ENCODE measurements at regions not wholly inside any gene's neighbourhood (a gene's known extent, or its start where the extent isn't known, plus 50 kb on each side); places are given as distances from the start of the nearest gene placed in this dataset.

- intact Hi-C loops (cut with DNase I), result no loop called here
- no peak for DNase-seq
These were observed 270.7 kb upstream of the TFAP2D start for GRCh38 chr6:50442531-50443040.

- no peak for DNase-seq
- intact Hi-C loops (cut with DNase I), result no loop called here
These were observed 270.2 kb upstream of the TFAP2D start for GRCh38 chr6:50443144-50443543.

DNA sequence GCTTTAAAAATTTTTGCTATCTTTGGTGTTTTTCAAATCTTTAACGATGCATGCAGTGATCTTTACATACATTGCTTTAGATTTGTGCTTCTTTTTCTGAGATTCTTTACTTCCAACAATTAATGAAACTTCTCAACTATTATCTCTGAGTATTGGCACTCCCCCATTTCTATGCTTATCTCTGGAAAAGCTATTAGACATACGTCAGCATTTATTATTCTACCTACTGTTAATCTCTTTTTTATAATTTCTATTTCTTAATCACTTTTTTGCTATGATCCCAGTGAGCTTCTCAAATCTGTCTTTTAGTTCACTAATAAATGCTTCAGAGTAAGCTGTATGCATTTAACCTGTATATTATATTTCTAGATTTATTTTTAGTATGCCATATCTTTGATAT lies 264.2 kb upstream of the TFAP2D start:
- intact Hi-C loops (cut with DNase I), result no loop called here
- DNase-seq, result no peak

DNA sequence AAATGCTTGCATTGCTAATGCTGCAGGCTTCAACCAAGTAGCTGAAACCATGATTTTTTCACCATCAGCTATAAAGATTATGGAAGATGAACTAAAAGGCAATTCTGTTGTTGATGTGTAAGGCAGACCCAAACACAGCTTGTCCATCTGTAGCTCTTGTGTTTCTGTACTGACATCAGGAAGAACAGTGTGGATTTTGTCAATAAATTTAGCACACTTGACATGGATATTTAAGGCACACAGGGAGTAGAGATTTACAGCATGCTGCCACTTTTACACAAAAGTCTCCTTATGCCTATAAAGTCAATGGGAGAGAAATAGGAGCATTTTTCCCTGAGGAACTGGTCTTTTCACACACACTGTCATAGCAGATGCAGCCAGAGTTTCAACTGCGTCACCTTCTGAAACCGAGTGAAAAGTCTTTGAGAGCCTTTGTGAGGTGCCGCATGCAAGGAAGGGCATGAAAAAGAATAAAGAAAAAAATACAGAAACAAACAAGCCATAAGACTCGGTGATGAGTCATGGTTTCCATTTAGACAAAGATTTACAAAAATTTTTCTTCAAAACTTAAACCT lies 261.4 kb upstream of the TFAP2D start:
- intact Hi-C loops (cut with DNase I), result no loop called here
- no peak for DNase-seq

- no peak for DNase-seq
- intact Hi-C loops (cut with DNase I), result no loop called here
These were observed 258.3 kb upstream of the TFAP2D start for GRCh38 chr6:50455029-50455428.

- intact Hi-C loops (cut with DNase I), result no loop called here
- no peak for DNase-seq
These were observed 256.0 kb upstream of the TFAP2D start for GRCh38 chr6:50457351-50457750.

DNA sequence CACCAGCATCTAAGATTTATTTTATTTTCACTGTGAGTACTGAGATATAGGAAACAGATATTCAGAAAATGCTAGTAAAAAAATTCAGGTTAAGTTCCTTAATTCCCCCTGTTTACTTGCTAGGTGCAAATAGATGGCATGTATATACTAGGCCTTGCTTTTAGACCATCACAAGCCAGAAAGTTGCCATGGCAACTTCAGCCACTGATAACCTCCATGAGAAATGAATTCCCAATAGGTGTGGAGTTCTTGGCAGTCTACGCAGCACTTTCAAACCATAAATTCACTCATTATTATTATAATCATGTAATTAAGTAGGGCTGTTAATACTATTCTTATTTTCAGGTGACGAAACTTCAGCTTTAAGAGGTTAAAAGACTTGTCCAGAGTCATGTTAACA lies 251.6 kb upstream of the TFAP2D start:
- intact Hi-C loops (cut with DNase I), result no loop called here
- no peak for DNase-seq

- no peak for DNase-seq
- intact Hi-C loops (cut with DNase I), result no loop called here
These were observed 249.4 kb upstream of the TFAP2D start for GRCh38 chr6:50463931-50464330.

DNA sequence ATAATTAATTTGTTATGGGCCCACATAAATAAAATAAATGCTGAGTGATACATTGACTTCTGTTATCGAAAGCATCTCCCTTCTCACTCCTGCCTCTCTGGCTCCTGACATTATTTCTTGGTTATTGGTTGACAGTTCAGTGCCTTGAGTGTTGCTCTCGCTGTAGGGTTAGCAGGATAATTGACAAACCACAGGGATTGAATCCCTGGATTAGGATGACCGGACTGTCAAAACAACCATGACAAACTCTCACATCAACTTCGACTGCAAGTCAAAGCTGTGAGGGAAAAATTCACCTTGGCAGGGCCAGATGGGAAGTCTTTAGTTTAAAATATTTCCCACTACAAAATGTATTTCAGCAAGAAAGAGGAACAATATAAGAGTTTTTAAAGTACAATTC lies 245.4 kb upstream of the TFAP2D start:
- intact Hi-C loops (cut with DNase I), result no loop called here
- DNase-seq, result no peak

DNA sequence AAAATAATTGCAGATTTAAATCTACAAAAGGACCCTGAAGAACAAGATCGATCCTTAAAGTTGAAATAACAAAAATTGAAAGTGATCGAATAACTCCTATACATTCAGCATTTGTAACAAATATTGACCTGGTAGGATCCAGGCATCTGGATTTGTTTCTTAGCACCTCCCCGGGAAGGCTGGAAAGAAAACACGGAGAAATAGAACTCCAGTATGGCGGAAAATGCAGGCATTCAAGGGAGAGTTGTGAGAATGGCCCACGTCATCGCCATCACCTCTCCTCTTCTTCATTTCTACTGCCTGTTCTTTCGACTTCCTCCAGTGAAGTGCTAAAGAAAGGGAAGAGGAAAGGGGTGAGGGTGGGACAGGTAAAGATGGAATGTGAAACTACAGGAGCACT lies 242.3 kb upstream of the TFAP2D start:
- DNase-seq, result no peak
- intact Hi-C loops (cut with DNase I), result no loop called here

- no peak for DNase-seq
- intact Hi-C loops (cut with DNase I), result no loop called here
These were observed 203.0 kb upstream of the TFAP2D start for GRCh38 chr6:50510361-50510760.

DNA sequence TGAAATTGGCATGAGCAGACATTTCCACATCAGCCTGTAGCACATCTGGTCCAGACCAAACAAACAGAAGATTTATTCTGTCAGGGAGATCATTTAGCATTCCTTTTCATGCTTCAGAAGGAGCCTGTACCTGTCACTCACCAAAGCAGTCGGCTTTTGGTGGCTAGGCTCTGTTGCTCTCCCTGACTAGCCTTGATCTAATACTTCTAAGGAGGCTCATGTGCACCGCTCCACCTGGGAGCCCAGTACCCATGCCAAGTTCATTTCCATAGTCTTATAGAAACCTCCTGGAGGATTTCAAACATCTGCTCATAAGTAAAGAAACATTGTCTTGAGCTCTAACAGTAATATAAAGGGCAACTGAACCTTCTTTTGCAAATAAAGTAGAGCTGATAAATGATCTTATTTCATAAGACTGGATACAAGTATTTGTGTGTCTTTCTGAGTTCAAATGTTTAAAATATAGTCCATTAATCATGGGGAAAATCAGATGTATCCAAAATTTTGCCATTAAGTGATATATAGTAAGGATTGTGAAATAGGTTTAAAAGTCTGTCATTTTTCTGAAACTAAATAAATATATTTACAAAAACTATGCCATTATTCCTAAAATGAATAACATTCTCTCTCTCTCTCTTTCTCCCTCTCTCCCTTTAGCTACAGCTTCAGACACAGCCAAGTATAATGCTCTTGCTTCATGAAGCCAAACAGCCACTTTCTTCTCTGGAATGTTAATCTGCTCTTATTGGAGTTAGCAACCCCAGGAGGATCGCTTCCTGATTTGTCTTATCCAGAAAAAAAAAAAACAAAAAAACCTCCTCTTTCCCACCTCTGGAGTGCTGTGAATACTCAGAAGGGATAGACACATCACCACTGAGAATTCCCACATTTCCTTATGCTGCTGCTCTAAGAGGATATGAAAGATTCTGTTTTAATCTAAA lies 192.7 kb upstream of the TFAP2D start:
- no peak for DNase-seq
- intact Hi-C loops (cut with DNase I), result no loop called here

DNA sequence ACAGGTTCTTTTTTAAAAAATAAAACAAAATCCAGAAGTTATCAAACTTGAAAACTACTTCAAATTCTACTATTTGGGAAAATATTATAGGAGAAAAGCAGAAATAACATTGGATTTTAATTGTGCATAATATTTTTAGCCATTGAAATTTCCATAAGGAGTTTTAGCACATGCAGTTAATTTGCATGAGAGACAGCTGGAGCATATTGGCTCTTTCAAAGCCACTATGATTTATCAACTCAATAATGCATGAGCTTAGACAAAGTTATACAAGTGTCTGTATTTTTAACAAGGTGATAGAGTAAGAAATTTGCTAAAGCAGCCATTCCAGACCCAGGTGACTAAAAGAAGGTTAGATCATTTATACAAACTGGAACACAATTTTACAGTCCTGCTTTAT lies 189.0 kb upstream of the TFAP2D start:
- no peak for DNase-seq
- intact Hi-C loops (cut with DNase I), result no loop called here

- no peak for DNase-seq
- intact Hi-C loops (cut with DNase I), result no loop called here
These were observed 185.3 kb upstream of the TFAP2D start for GRCh38 chr6:50527985-50528384.

GRCh38 chr6:50539447-50539846 lies 173.9 kb upstream of the TFAP2D start:
- intact Hi-C loops (cut with DNase I), result no loop called here
- DNase-seq, result no peak

GRCh38 chr6:50541941-50542340 lies 171.4 kb upstream of the TFAP2D start:
- intact Hi-C loops (cut with DNase I), result no loop called here
- no peak for DNase-seq

GRCh38 chr6:50543666-50544065 lies 169.7 kb upstream of the TFAP2D start:
- intact Hi-C loops (cut with DNase I), result no loop called here
- DNase-seq, result no peak

DNA sequence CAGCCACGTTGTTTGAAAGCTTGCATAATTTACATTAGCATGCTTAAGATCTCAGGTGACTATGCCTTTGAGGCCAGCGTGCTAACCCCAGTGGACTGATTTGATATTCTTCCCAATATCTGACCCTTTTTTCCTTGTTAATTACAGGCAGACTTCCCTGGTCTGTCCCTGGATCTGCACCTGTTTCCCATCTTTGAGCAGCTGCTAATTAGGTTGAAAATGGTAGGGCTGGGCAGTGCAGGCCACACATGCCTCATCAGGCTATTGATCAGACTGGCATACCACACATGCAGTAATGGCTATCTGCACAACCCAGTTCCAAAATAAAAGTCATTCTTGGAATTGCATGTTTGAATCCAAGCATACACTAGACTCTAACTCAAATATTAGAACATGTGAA lies 164.3 kb upstream of the TFAP2D start:
- intact Hi-C loops (cut with DNase I), result no loop called here

GRCh38 chr6:50549475-50549874 lies 163.9 kb upstream of the TFAP2D start:
- intact Hi-C loops (cut with DNase I), result no loop called here
- no peak for DNase-seq

More for the DNA sequence above, 164.3 kb upstream of the TFAP2D start:
- no peak for DNase-seq

DNA sequence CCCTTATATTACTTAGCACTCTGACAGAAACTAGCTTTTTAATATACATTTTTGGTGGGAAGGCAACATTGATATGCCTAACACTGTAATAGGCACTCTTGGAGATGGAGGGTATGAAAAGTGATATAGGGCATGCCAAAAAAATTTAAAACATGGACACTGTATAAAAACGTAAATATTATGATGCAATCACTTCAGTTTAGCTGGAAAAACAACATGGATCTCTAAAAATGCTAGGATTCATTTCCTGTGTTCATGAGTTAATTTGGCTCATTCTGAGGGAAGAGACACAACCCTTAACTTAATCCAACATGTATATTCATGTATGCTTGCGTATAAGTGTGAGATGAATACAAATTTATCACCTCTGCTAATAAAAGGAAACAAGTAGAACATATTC lies 157.3 kb upstream of the TFAP2D start:
- DNase-seq, result no peak
- intact Hi-C loops (cut with DNase I), result no loop called here

DNA sequence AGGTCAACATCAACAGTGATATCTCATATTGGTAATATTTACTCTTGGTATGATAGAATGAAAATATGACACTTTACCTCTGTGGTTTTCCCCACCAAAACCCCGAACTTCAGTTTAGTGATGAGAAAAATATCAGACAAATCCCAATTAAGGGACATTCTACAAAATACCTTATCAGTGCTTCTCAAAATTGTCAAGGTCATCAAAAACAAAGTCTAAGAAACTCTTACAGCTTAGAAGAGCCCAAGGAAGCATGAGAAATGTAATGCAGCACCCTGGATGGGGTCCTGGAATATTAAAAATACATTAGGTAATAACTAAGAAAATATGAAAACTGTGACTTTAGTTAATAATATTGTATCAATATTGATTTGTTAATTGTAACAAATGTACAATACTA lies 148.3 kb upstream of the TFAP2D start:
- intact Hi-C loops (cut with DNase I), result no loop called here

More for the DNA sequence above, 148.3 kb upstream of the TFAP2D start:
- no peak for DNase-seq

Data from head of caudate nucleus (tissue), 42 donors.